Psoas muscle (tissue), 7 donors: ENCODE measurements at regions not wholly inside any gene's neighbourhood (a gene's known extent, or its start where the extent isn't known, plus 50 kb on each side); places are given as distances from the start of the nearest gene placed in this dataset.

ENCODE experiments used
- ATAC-seq, 4 donors: fragments of 200-7000 bp; cut with Tn5 transposase; one replicate each; pipeline ENCODE4 v1.9.1; 2020; ENCODE audit warnings: moderate library complexity in 3 of 4, mild to moderate bottlenecking in 2 of 4
- DNase-seq, 2 donors: peaks; one replicate each; pipeline ENCODE4 v3.0.0-alpha.2; 2020
- H3K27ac ChIP-seq: fragments of 200-600 bp; one replicate; pipeline ENCODE4 v1.8.0; 2022
- H3K27me3 ChIP-seq, 3 donors: fragments of 200-600 bp in 1 of 3; one replicate each; pipeline versions ENCODE4 v1.6.1 to v1.8.0; 2013 to 2022; ENCODE audit warnings: low read length in 2 of 3, mild to moderate bottlenecking in 2 of 3, moderate library complexity in 1 of 3; ENCODE audit not compliant: insufficient read depth in 3 of 3
- H3K36me3 ChIP-seq, 2 donors: fragments of 200-600 bp in 1 of 2; one replicate each; pipeline versions ENCODE4 v1.6.1 to v1.8.0; 2013 to 2022; ENCODE audit warnings: low read depth in 1 of 2, mild to moderate bottlenecking in 1 of 2, moderate library complexity in 1 of 2; ENCODE audit not compliant: insufficient read depth in 1 of 2
- H3K4me1 ChIP-seq: fragments of 200-600 bp; one replicate; pipeline ENCODE4 v1.8.0; 2022
- H3K4me3 ChIP-seq: fragments of 200-600 bp; one replicate; pipeline ENCODE4 v1.8.0; 2022; ENCODE audit warnings: mild to moderate bottlenecking
- H3K9me3 ChIP-seq: fragments of 200-600 bp; one replicate; pipeline ENCODE4 v1.8.0; 2022
- CTCF ChIP-seq: fragments of 200-600 bp; IDR thresholded peaks from one replicate; pipeline ENCODE4 v1.8.0; 2022; ENCODE audit warnings: antibody characterized with exemption
- WGBS, 3 donors: extraction: QIAGEN DNeasy Blood & Tissue Kit; methylation state at CpG; one replicate each; pipeline versions ENCODE4 v1.1.6 to v1.1.7; 2013; 5-methylcytosine and 5-hydroxymethylcytosine counted together
- intact Hi-C, 2 donors: fragments of 100-400 bp; cut with DNase I; formaldehyde crosslinking; loops; one replicate each; pipeline versions ENCODE4 v1.11.0 to v1.14.2; 2022
- donor health status: healthy with polysubstance abuse.
- donor health status: DM: no; HTN: no; CAD: no; lungs with moderate emphysema.
- donor health status: Bipolar disorder and iron deficiency.
- donor health status: healthy.
- donor health status: DM: yes; HTN: yes; CAD: no.
- donor health status: DM: no; HTN: no; CAD: no.
- donor health status: DM: yes; HTN: yes; CAD: no.

- Histone ChIP-seq H3K4me3 (no peak overlapping the region), H3K9me3 (no peaks in the 10 kb centered on the region), H3K4me1 (no peaks in the 10 kb centered on the region), H3K36me3 (no peaks in the 10 kb centered on the region), H3K27me3 (no peaks in the 10 kb centered on the region), H3K27ac (no peak overlapping the region)
- intact Hi-C loops: no loop called here
- no peak for DNase-seq
- no peak for TF ChIP-seq CTCF
- whole genome bisulfite sequencing, 3 donors: 71 to 80% (median 75%) methylated on average over 3 of the region's 3 CpGs
- no peak for ATAC-seq
These were observed 1078.3 kb upstream of the SEMA6A start for GRCh38 chr5:117652958-117653280.

- Histone ChIP-seq H3K4me3 (no peak overlapping the region), H3K36me3 (no peaks in the 10 kb centered on the region), H3K27me3 (no peaks in the 10 kb centered on the region), H3K4me1 (no peaks in the 10 kb centered on the region), H3K9me3 (no peaks in the 10 kb centered on the region), H3K27ac (no peak overlapping the region)
- TF ChIP-seq CTCF: no peak
- ATAC-seq (no peak), DNase-seq (no peak)
- intact Hi-C loops: no loop called here
- WGBS, 3 donors: 38 to 53% (median 52%) methylated on average over 4 of the region's 4 CpGs
These were observed 1077.7 kb upstream of the SEMA6A start for GRCh38 chr5:117652036-117652957.

GRCh38 chr5:117649821-117650220 is 1075.2 kb upstream of the SEMA6A start:
- WGBS, 3 donors: 80 to 87% (median 81%) methylated on average over 3 of the region's 3 CpGs
- intact Hi-C loops: no loop called here

GRCh38 chr5:117645400-117645799 is 1070.8 kb upstream of the SEMA6A start:
- H3K4me3 ChIP-seq: no peak overlapping the region
- H3K4me1 ChIP-seq: no peaks in the 10 kb centered on the region
- no peak for TF ChIP-seq CTCF
- H3K9me3 ChIP-seq: no peaks in the 10 kb centered on the region
- intact Hi-C loops: no loop called here
- no peaks in the 10 kb centered on the region for H3K27me3 ChIP-seq
- DNase-seq: no peak
- no peak overlapping the region for H3K27ac ChIP-seq
- H3K36me3 ChIP-seq: no peaks in the 10 kb centered on the region
- no peak for ATAC-seq

More at GRCh38 chr5:117649821-117650220, 1075.2 kb upstream of the SEMA6A start:
- no peaks in the 10 kb centered on the region for H3K9me3 ChIP-seq
- no peak for TF ChIP-seq CTCF
- H3K4me3 ChIP-seq: no peak overlapping the region
- no peak overlapping the region for H3K27ac ChIP-seq
- ATAC-seq: no peak
- DNase-seq: no peak
- H3K4me1 ChIP-seq: no peaks in the 10 kb centered on the region
- H3K36me3 ChIP-seq: no peaks in the 10 kb centered on the region
- no peaks in the 10 kb centered on the region for H3K27me3 ChIP-seq

- Histone ChIP-seq H3K4me1 (no peaks in the 10 kb centered on the region), H3K4me3 (no peak overlapping the region), H3K9me3 (no peaks in the 10 kb centered on the region), H3K36me3 (no peaks in the 10 kb centered on the region), H3K27ac (no peak overlapping the region), H3K27me3 (no peaks in the 10 kb centered on the region)
- DNase-seq (no peak), ATAC-seq (no peak)
- TF ChIP-seq CTCF: no peak
- intact Hi-C loops: no loop called here
- 43 to 89% (median 72%) methylated on average over 2 of the region's 2 CpGs for WGBS, 3 donors
These were observed 1064.0 kb upstream of the SEMA6A start for GRCh38 chr5:117638581-117638980.
